K562 (cell line): ENCODE measurements at regions not wholly inside any gene's neighbourhood (a gene's known extent, or its start where the extent isn't known, plus 50 kb on each side); places are given as distances from the start of the nearest gene placed in this dataset.

Source experiments
- BHLHE40 ChIP-seq: IDR thresholded peaks from 2 replicates; pipeline ENCODE4 v1.6.1; 2011; ENCODE audit warnings: low read length, improper control_type of control experiment
- BRF1 ChIP-seq: IDR thresholded peaks from 3 replicates; pipeline ENCODE4 v1.6.1; 2011; ENCODE audit warnings: borderline replicate concordance, mild to moderate bottlenecking; ENCODE audit not compliant: insufficient read length; ENCODE audit errors: extremely low read depth
- CBFA2T2 ChIP-seq: fragments of 450-650 bp; conservative IDR thresholded peaks from 2 replicates; pipeline ENCODE4 v1.6.1; 2017; ENCODE audit warnings: mild to moderate bottlenecking
- CBX2 ChIP-seq: fragments of 200-600 bp; sonication (generic); IDR thresholded peaks from one replicate; pipeline ENCODE4 v1.6.1; 2012; ENCODE audit warnings: mild to moderate bottlenecking, low read length, inconsistent platforms; ENCODE audit not compliant: insufficient read depth, poor library complexity, severe bottlenecking
- CHD1 ChIP-seq: fragments of 200-600 bp; sonication (generic); IDR thresholded peaks from one replicate; pipeline ENCODE4 v1.6.1; 2012; ENCODE audit warnings: mild to moderate bottlenecking, moderate library complexity, low read length, inconsistent platforms
- CREBBP ChIP-seq: IDR thresholded peaks from one replicate; pipeline ENCODE4 v1.6.1; 2012; ENCODE audit warnings: low read depth, mild to moderate bottlenecking, control low read depth, inconsistent platforms, low read length
- DMBX1 ChIP-seq: fragments of 250-450 bp; sonication (Bioruptor Pico); IDR thresholded peaks from 2 replicates; pipeline ENCODE4 v1.8.0; 2022; ENCODE audit warnings: inconsistent platforms, mild to moderate bottlenecking, moderate library complexity, borderline replicate concordance
- ETV1 ChIP-seq: fragments of 450-650 bp; conservative IDR thresholded peaks from 2 replicates; pipeline ENCODE4 v1.6.1; 2016; ENCODE audit warnings: missing genetic modification characterization, control low read depth, low read depth, missing compliant biosample characterization
- ILK ChIP-seq: fragments of 450-650 bp; IDR thresholded peaks from 2 replicates; pipeline ENCODE4 v1.6.1; 2016; ENCODE audit warnings: missing genetic modification characterization, low read depth, mild to moderate bottlenecking, missing compliant biosample characterization, moderate library complexity, borderline replicate concordance
- IRF2 ChIP-seq: sonication (generic); formaldehyde crosslinking; IDR thresholded peaks from 2 replicates; pipeline ENCODE4 v1.8.1; 2022; ENCODE audit warnings: mild to moderate bottlenecking, missing genetic modification reagents
- MAFK ChIP-seq: IDR thresholded peaks from 2 replicates; pipeline ENCODE4 v1.6.1; 2011; ENCODE audit warnings: low read length, improper control_type of control experiment
- MBD2 ChIP-seq: sonication (generic); IDR thresholded peaks from 2 replicates; pipeline ENCODE4 v1.6.1; 2016; ENCODE audit warnings: low read depth, borderline replicate concordance
- MYNN ChIP-seq, 2 experiments: sonication (generic); formaldehyde crosslinking in 1 of 2; IDR thresholded peaks; 2 replicates each; pipeline versions ENCODE4 v1.5.0 to v1.6.1; 2016 to 2020; ENCODE audit warnings: antibody characterized with exemption in 1 of 2, missing genetic modification reagents in 1 of 2
- NFRKB ChIP-seq: fragments of 450-650 bp; IDR thresholded peaks from 2 replicates; pipeline ENCODE4 v1.6.1; 2016; ENCODE audit warnings: low read depth
- NFXL1 ChIP-seq: fragments of 450-650 bp; formaldehyde crosslinking; IDR thresholded peaks from 2 replicates; pipeline ENCODE4 v1.4.0; 2021; ENCODE audit warnings: mild to moderate bottlenecking
- POLR2AphosphoS5 ChIP-seq: IDR thresholded peaks from 2 replicates; pipeline ENCODE4 v1.6.1; 2011; ENCODE audit warnings: mild to moderate bottlenecking, low read depth, low read length, moderate library complexity; ENCODE audit not compliant: control insufficient read depth, insufficient read depth
- RBM25 ChIP-seq: fragments of 200-400 bp; formaldehyde crosslinking; IDR thresholded peaks from 2 replicates; pipeline ENCODE4 v1.6.1; 2018; ENCODE audit warnings: low read length, low read depth, moderate library complexity; ENCODE audit not compliant: severe bottlenecking
- SUPT5H ChIP-seq: fragments of 450-650 bp; IDR thresholded peaks from 2 replicates; pipeline ENCODE4 v1.6.1; 2016
- ZBTB7A ChIP-seq: IDR thresholded peaks from 2 replicates; pipeline ENCODE4 v1.6.1; 2011; ENCODE audit warnings: low read depth, mild to moderate bottlenecking, low read length, moderate library complexity, borderline replicate concordance; ENCODE audit not compliant: control insufficient read depth
- ZNF3 ChIP-seq: fragments of 250-450 bp; sonication (Bioruptor Pico); IDR thresholded peaks from 2 replicates; pipeline ENCODE4 v1.5.0; 2021; ENCODE audit warnings: mild to moderate bottlenecking, moderate library complexity
- ZNF384 ChIP-seq: IDR thresholded peaks from 2 replicates; pipeline ENCODE4 v1.6.1; 2012; ENCODE audit warnings: low read depth, low read length, improper control_type of control experiment
- ZNF551 ChIP-seq: fragments of 250-450 bp; sonication (Bioruptor Pico); IDR thresholded peaks from 2 replicates; pipeline ENCODE4 v1.5.0; 2021; ENCODE audit warnings: mild to moderate bottlenecking, moderate library complexity
- ZNF695 ChIP-seq: fragments of 450-650 bp; formaldehyde crosslinking; IDR thresholded peaks from 2 replicates; pipeline ENCODE4 v1.4.0; 2020; ENCODE audit warnings: mild to moderate bottlenecking, moderate library complexity
- TF ChIP-seq, protein P1 (sequence below): fragments of 450-650 bp; IDR thresholded peaks from one replicate; pipeline ENCODE4 v1.6.1; 2018; ENCODE audit warnings: mild to moderate bottlenecking, moderate library complexity; ENCODE audit not compliant: partially characterized antibody
- TF ChIP-seq, protein P2 (sequence below): sonication (generic); formaldehyde crosslinking; IDR thresholded peaks from 2 replicates; pipeline ENCODE4 v1.9.0; 2022; ENCODE audit warnings: mild to moderate bottlenecking, missing genetic modification reagents
- TF ChIP-seq, protein P3 (sequence below): sonication (generic); formaldehyde crosslinking; IDR thresholded peaks from 2 replicates; pipeline ENCODE4 v1.8.0; 2022; ENCODE audit warnings: missing genetic modification reagents, mild to moderate bottlenecking, moderate library complexity, borderline replicate concordance

DNA sequence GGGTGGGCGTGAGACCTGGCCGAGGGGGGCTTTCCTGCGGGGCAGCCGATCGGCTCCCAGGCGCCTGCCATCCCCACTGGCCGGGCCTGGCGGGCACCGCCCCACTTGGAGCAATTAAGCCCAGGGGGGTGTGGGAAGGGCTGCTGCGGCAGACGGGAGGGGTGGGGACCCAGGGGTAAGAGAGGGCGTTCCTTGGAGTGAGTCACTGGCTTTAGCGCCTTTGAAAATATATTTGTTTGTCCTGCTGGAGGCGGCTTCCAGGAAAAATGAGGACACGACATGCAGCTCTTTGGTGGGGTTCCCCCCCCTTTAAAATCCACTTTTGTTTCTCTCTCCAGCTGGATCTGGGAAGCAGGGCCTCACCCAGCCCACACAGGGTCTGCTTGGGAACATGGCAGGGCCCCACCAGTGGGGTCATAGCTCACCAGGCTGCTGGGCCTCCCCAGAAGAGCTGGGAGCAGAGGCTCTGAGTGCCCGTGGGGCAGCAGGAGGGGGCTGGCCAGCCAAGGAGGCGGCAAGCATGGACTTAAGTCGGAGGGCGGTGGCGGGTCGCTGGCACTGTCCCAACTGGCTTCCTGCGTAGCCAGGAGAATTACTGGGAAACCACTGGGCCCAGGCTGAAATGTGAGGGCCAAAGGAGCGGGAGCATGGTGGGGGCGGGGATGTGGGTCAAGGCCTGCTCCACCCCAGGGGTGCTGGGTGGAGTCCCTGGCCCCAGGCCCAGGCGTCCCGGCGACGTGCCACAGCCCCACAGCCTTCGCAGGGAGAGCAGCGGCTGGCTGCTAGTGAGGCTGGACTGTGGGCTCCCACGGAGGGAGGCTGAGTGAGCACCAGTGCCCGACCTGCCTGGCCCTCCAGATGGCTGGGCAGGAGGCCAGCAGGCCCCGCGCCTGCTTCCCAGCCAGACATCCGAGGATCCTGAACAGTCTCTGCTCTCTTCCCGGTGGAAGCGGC is 128.0 kb downstream of the RFLNA start (continued):
- TF ChIP-seq, protein P1, sequence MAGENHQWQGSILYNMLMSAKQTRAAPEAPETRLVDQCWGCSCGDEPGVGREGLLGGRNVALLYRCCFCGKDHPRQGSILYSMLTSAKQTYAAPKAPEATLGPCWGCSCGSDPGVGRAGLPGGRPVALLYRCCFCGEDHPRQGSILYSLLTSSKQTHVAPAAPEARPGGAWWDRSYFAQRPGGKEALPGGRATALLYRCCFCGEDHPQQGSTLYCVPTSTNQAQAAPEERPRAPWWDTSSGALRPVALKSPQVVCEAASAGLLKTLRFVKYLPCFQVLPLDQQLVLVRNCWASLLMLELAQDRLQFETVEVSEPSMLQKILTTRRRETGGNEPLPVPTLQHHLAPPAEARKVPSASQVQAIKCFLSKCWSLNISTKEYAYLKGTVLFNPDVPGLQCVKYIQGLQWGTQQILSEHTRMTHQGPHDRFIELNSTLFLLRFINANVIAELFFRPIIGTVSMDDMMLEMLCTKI = no peak
- no peak for TF ChIP-seq RBM25
- no peak for TF ChIP-seq ETV1
- no peak for TF ChIP-seq CBX2
- TF ChIP-seq, protein P2, sequence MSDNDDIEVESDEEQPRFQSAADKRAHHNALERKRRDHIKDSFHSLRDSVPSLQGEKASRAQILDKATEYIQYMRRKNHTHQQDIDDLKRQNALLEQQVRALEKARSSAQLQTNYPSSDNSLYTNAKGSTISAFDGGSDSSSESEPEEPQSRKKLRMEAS (CRISPR knock-in tag) = peak; percentile 28; the same call in 1 of the 2 replicates
- TF ChIP-seq ILK (tag) = no peak
- TF ChIP-seq MYNN (IDR thresholded peaks at IDR 0.05) = peak; percentile 52; the same call in 1 of the 2 replicates
- no peak for TF ChIP-seq MYNN (CRISPR knock-in tag; IDR thresholded peaks at IDR 0.05)
- TF ChIP-seq POLR2AphosphoS5 = peak; percentile 46; the same call in 1 of the 2 replicates
- TF ChIP-seq CHD1 = peak; percentile 21
- TF ChIP-seq DMBX1 (CRISPR knock-in tag) = no peak
- TF ChIP-seq, protein P3, sequence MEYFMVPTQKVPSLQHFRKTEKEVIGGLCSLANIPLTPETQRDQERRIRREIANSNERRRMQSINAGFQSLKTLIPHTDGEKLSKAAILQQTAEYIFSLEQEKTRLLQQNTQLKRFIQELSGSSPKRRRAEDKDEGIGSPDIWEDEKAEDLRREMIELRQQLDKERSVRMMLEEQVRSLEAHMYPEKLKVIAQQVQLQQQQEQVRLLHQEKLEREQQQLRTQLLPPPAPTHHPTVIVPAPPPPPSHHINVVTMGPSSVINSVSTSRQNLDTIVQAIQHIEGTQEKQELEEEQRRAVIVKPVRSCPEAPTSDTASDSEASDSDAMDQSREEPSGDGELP (CRISPR knock-in tag) = peak; percentile 37; the same call in 1 of the 2 replicates
- TF ChIP-seq NFXL1 (CRISPR knock-in tag) = no peak
- no peak for TF ChIP-seq MBD2
- no peak for TF ChIP-seq BRF1
- no peak for TF ChIP-seq ZNF695
- no peak for TF ChIP-seq IRF2
- TF ChIP-seq ZBTB7A = peak; percentile 57; the same call in 1 of the 2 replicates
- no peak for TF ChIP-seq MAFK
- no peak for TF ChIP-seq ZNF3
- TF ChIP-seq SUPT5H = no peak; the same call in 1 of the 2 replicates
- TF ChIP-seq CREBBP = no peak
- no peak for TF ChIP-seq NFRKB
- TF ChIP-seq BHLHE40 = no peak
- TF ChIP-seq ZNF384 = no peak
- no peak for TF ChIP-seq ZNF551 (CRISPR knock-in tag)
- no peak for TF ChIP-seq CBFA2T2
